SK-N-SH (cell line): ENCODE measurements at regions not wholly inside any gene's neighbourhood (a gene's known extent, or its start where the extent isn't known, plus 50 kb on each side); places are given as distances from the start of the nearest gene placed in this dataset.

Experiments
- CTCF ChIA-PET: fragments of 300-600, 350-600 bp; formaldehyde crosslinking; extraction: SDS; loops from one replicate; lab custom pipeline; 2021; lab: Yijun Ruan, JAX
- POLR2A ChIA-PET: fragments of 350-600 bp; sonication (Branson Sonifier 250); formaldehyde crosslinking; extraction: SDS; loops from one replicate; lab custom pipeline; 2020; ENCODE audit warnings: antibody characterized with exemption, inconsistent platforms; lab: Yijun Ruan, JAX
- DNase-seq: peaks from one replicate; pipeline ENCODE4 v3.0.0; 2012
- H2AFZ ChIP-seq: fragments of 200-600 bp; sonication (generic); 2 replicates; pipeline ENCODE4 v1.8.1; 2016; ENCODE audit warnings: antibody characterized with exemption, mild to moderate bottlenecking, low read depth
- H3F3A ChIP-seq: fragments of 200-600 bp; sonication (generic); replicated peaks from 2 replicates; pipeline ENCODE3; 2016; ENCODE audit warnings: antibody characterized with exemption, mild to moderate bottlenecking; ENCODE audit not compliant: insufficient read depth
- H3K27ac ChIP-seq, 2 experiments: fragments of 200-500 bp in 1 of 2; fragments of 200-600 bp in 1 of 2; sonication (Bioruptor generic) in 1 of 2; sonication (generic), shearing (Covaris generic) in 1 of 2; 2 replicates each; pipeline versions ENCODE4 v1.5.1 to v1.6.1; 2014 to 2016; ENCODE audit warnings: low read depth in 2 of 2, inconsistent platforms in 1 of 2, low read length in 1 of 2, mild to moderate bottlenecking in 1 of 2, mixed read lengths in 1 of 2
- H3K27me3 ChIP-seq: fragments of 200-600 bp; sonication (generic), shearing (Covaris generic); 2 replicates; pipeline ENCODE4 v1.6.1; 2016; ENCODE audit warnings: mixed run types; ENCODE audit not compliant: insufficient read depth
- H3K36me3 ChIP-seq, 2 experiments: fragments of 200-500 bp in 1 of 2; fragments of 200-600 bp in 1 of 2; sonication (Bioruptor generic) in 1 of 2; sonication (generic) in 1 of 2; replicated peaks in 1 of 2; 2 replicates each; pipeline versions ENCODE3 to v1.5.1; 2014 to 2016; ENCODE audit warnings: low read length in 1 of 2, mild to moderate bottlenecking in 1 of 2; ENCODE audit not compliant: insufficient read depth in 2 of 2, control insufficient read depth in 1 of 2
- H3K4me1 ChIP-seq, 2 experiments: fragments of 200-500 bp in 1 of 2; fragments of 200-600 bp in 1 of 2; sonication (Bioruptor generic) in 1 of 2; sonication (generic), shearing (Covaris generic) in 1 of 2; 2 replicates each; pipeline versions ENCODE4 v1.5.1 to v1.6.1; 2014 to 2016; ENCODE audit warnings: low read depth in 1 of 2, low read length in 1 of 2, mixed run types in 1 of 2; ENCODE audit not compliant: insufficient read depth in 2 of 2, control insufficient read depth in 1 of 2
- H3K4me2 ChIP-seq: fragments of 200-600 bp; sonication (generic), shearing (Covaris generic); 2 replicates; pipeline ENCODE4 v1.6.1; 2017; ENCODE audit warnings: mixed run types
- H3K4me3 ChIP-seq, 2 experiments: fragments of 200-500 bp in 1 of 2; fragments of 200-600 bp in 1 of 2; sonication (Bioruptor generic) in 1 of 2; sonication (generic), shearing (Covaris generic) in 1 of 2; 2 replicates each; pipeline versions ENCODE4 v1.5.1 to v1.8.1; 2014 to 2016; ENCODE audit warnings: low read depth in 2 of 2, inconsistent platforms in 1 of 2, low read length in 1 of 2, mild to moderate bottlenecking in 1 of 2, mixed read lengths in 1 of 2, moderate library complexity in 1 of 2
- H3K79me2 ChIP-seq: fragments of 200-600 bp; sonication (generic); 2 replicates; pipeline ENCODE4 v1.8.1; 2017; ENCODE audit warnings: mild to moderate bottlenecking; ENCODE audit not compliant: insufficient read depth
- H3K9ac ChIP-seq: fragments of 200-600 bp; sonication (generic); 2 replicates; pipeline ENCODE4 v1.6.1; 2017; ENCODE audit warnings: mixed run types
- H3K9me2 ChIP-seq: fragments of 200-600 bp; sonication (generic); 2 replicates; pipeline ENCODE4 v1.6.1; 2017; ENCODE audit warnings: mixed run types
- H3K9me3 ChIP-seq: fragments of 200-600 bp; sonication (generic); 2 replicates; pipeline ENCODE4 v1.6.1; 2017; ENCODE audit warnings: mixed run types, mild to moderate bottlenecking, moderate library complexity
- H4K20me1 ChIP-seq: fragments of 200-600 bp; sonication (generic); 2 replicates; pipeline ENCODE4 v1.6.1; 2017; ENCODE audit warnings: mild to moderate bottlenecking, mixed run types; ENCODE audit not compliant: insufficient read depth
- CHD2 ChIP-seq: fragments of 150-350 bp; IDR thresholded peaks from 2 replicates; pipeline ENCODE4 v1.6.1; 2018; ENCODE audit warnings: low read length; ENCODE audit not compliant: partially characterized antibody
- EZH2phosphoT487 ChIP-seq: fragments of 200-600 bp; sonication (generic); IDR thresholded peaks from 2 replicates; pipeline ENCODE4 v1.6.1; 2017; ENCODE audit warnings: low read depth, mixed run types, mild to moderate bottlenecking, antibody characterized with exemption, moderate library complexity, borderline replicate concordance
- FOSL2 ChIP-seq: IDR thresholded peaks from 2 replicates; pipeline ENCODE4 v1.4.0; 2012; ENCODE audit warnings: low read depth, mild to moderate bottlenecking, moderate library complexity, borderline replicate concordance
- FOXJ3 ChIP-seq: sonication (generic); formaldehyde crosslinking; IDR thresholded peaks from 2 replicates; pipeline ENCODE4 v1.5.1; 2020; ENCODE audit warnings: mild to moderate bottlenecking, missing genetic modification reagents
- FOXM1 ChIP-seq: IDR thresholded peaks from 2 replicates; pipeline ENCODE4 v1.4.0; 2012; ENCODE audit warnings: low read depth, mild to moderate bottlenecking
- GABPA ChIP-seq: IDR thresholded peaks from 2 replicates; pipeline ENCODE4 v1.4.0; 2012; ENCODE audit warnings: low read depth, mild to moderate bottlenecking
- NFIC ChIP-seq: IDR thresholded peaks from 2 replicates; pipeline ENCODE4 v1.4.0; 2012; ENCODE audit warnings: borderline replicate concordance
- NRF1 ChIP-seq: IDR thresholded peaks from 2 replicates; pipeline ENCODE4 v1.6.1; 2012; ENCODE audit warnings: low read depth, mild to moderate bottlenecking, low read length
- POLR2AphosphoS5 ChIP-seq: IDR thresholded peaks from 2 replicates; pipeline ENCODE4 v1.6.1; 2012; ENCODE audit warnings: low read depth, low read length
- RCOR1 ChIP-seq: fragments of 150-350 bp; IDR thresholded peaks from 2 replicates; pipeline ENCODE4 v1.6.1; 2017; ENCODE audit warnings: antibody characterized with exemption, low read length
- SIN3A ChIP-seq: IDR thresholded peaks from 2 replicates; pipeline ENCODE4 v1.6.1; 2012; ENCODE audit warnings: low read depth, mild to moderate bottlenecking, low read length, moderate library complexity, borderline replicate concordance
- SMC3 ChIP-seq: IDR thresholded peaks from 2 replicates; pipeline ENCODE4 v1.6.1; 2012; ENCODE audit warnings: low read depth, low read length, improper control_type of control experiment
- TCF12 ChIP-seq: IDR thresholded peaks from 2 replicates; pipeline ENCODE4 v1.4.0; 2012
- TEAD4 ChIP-seq: IDR thresholded peaks from 2 replicates; pipeline ENCODE4 v1.4.0; 2012; ENCODE audit warnings: mild to moderate bottlenecking, borderline replicate concordance; ENCODE audit not compliant: insufficient read depth
- YY1 ChIP-seq: IDR thresholded peaks from 2 replicates; pipeline ENCODE4 v1.4.0; 2012; ENCODE audit warnings: low read depth, mild to moderate bottlenecking
- WGBS: methylation state at CpG from one replicate; pipeline ENCODE4 v1.1.6; 2017; ENCODE audit warnings: low lambda C conversion rate; 5-methylcytosine and 5-hydroxymethylcytosine counted together
- TF ChIP-seq, protein P1 (sequence below): fragments of 150-350 bp; IDR thresholded peaks from 2 replicates; pipeline ENCODE4 v1.6.1; 2016; ENCODE audit warnings: mild to moderate bottlenecking, low read depth, low read length
- TF ChIP-seq, protein P2 (sequence below): IDR thresholded peaks from 2 replicates; pipeline ENCODE4 v1.4.0; 2012; ENCODE audit warnings: low read depth
- TF ChIP-seq, protein P3 (sequence below): fragments of 200-600 bp; sonication (generic); IDR thresholded peaks from 2 replicates; pipeline ENCODE4 v1.6.1; 2017; ENCODE audit warnings: antibody characterized with exemption, mild to moderate bottlenecking, moderate library complexity
- TF ChIP-seq, protein P4 (sequence below): IDR thresholded peaks from 2 replicates; pipeline ENCODE4; 2012
- TF ChIP-seq, protein P5 (sequence below): fragments of 150-350 bp; IDR thresholded peaks from 2 replicates; pipeline ENCODE4 v1.6.1; 2017; ENCODE audit warnings: antibody characterized with exemption, low read length, low read depth, borderline replicate concordance
- TF ChIP-seq, protein P6 (sequence below): IDR thresholded peaks from 2 replicates; pipeline ENCODE4 v1.4.0; 2012; ENCODE audit warnings: low read depth, borderline replicate concordance

DNA sequence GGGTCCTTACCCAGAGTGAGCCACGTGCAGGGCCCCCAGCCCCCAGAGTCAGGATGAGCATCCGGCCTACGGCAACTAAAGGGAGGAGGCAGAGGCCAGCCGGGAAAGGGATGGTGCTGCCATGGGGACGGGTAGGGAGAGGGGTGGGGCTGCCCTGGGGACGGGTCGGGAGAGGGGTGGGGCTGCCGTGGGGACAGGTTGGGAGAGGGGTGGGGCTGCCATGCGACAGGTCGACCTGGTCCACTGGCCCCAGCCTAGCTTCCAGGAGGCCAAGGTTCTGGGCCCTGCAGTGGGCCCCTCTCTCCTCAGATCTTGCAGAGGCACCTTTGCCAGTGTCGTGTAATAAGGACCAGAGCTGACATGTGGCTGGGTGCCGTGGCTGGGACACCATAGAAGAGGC lies 187.7 kb downstream of the BRD1 start:
- Histone ChIP-seq H3K4me2 (no peak overlapping the region), H3K9me3 (no peaks in the 10 kb centered on the region), H3K27me3 (no peaks in the 10 kb centered on the region), H3F3A (no peaks in the 10 kb centered on the region), H2AFZ (no peak overlapping the region), H4K20me1 (no peaks in the 10 kb centered on the region), H3K79me2 (no peaks in the 10 kb centered on the region), H3K4me1 (no peaks in the 10 kb centered on the region), H3K9ac (no peak overlapping the region), H3K36me3 (no peaks in the 10 kb centered on the region), H3K9me2 (no peaks in the 10 kb centered on the region), H3K27ac (no peak overlapping the region), H3K4me3 (no peak overlapping the region)
- DNase-seq: no peak
- POLR2A ChIA-PET: no interaction called here
- CTCF ChIA-PET: no interaction called here
- WGBS: 27% methylated on average over 7 of the region's 12 CpGs
- TF ChIP-seq POLR2AphosphoS5 (no peak), CHD2 (no peak), EZH2phosphoT487 (no peak), NRF1 (no peak), YY1 (no peak), RCOR1 (no peak), TCF12 (no peak), NFIC (no peak), SIN3A (no peak), FOXM1 (no peak), TEAD4 (no peak), SMC3 (no peak)
- TF ChIP-seq, protein P1, sequence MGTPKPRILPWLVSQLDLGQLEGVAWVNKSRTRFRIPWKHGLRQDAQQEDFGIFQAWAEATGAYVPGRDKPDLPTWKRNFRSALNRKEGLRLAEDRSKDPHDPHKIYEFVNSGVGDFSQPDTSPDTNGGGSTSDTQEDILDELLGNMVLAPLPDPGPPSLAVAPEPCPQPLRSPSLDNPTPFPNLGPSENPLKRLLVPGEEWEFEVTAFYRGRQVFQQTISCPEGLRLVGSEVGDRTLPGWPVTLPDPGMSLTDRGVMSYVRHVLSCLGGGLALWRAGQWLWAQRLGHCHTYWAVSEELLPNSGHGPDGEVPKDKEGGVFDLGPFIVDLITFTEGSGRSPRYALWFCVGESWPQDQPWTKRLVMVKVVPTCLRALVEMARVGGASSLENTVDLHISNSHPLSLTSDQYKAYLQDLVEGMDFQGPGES: no peak
- TF ChIP-seq, protein P2, sequence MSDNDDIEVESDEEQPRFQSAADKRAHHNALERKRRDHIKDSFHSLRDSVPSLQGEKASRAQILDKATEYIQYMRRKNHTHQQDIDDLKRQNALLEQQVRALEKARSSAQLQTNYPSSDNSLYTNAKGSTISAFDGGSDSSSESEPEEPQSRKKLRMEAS: no peak
- TF ChIP-seq, protein P3, sequence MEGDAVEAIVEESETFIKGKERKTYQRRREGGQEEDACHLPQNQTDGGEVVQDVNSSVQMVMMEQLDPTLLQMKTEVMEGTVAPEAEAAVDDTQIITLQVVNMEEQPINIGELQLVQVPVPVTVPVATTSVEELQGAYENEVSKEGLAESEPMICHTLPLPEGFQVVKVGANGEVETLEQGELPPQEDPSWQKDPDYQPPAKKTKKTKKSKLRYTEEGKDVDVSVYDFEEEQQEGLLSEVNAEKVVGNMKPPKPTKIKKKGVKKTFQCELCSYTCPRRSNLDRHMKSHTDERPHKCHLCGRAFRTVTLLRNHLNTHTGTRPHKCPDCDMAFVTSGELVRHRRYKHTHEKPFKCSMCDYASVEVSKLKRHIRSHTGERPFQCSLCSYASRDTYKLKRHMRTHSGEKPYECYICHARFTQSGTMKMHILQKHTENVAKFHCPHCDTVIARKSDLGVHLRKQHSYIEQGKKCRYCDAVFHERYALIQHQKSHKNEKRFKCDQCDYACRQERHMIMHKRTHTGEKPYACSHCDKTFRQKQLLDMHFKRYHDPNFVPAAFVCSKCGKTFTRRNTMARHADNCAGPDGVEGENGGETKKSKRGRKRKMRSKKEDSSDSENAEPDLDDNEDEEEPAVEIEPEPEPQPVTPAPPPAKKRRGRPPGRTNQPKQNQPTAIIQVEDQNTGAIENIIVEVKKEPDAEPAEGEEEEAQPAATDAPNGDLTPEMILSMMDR: no peak

DNA sequence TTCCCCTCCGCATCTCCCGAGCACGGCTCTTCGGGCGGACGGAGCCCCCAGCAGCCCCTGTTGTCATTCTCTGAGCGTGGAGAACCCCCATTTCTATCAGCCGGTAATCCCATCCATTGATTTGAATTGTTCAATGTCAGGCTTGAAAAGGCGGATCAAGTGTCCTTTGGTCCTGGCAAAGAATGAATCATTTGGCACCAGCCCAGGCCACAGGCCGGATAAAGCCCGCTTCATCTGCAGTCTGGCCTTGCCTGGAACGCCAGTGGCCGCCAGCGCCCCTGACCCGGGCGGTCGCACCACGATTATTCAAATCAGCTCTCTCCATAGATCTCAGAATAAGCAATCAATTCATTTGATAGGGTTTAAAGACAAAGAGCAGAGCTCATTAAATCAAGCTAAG lies 188.9 kb downstream of the BRD1 start:
- ChIA-PET POLR2A (no interaction called here), CTCF (interaction anchor here (1.6 kb wide), 1 partner anchor 8 kb away, joined by 3 read pairs; no protein-coding TSS in a partner anchor)
- H3K27ac ChIP-seq: no peak overlapping the region
- no peaks in the 10 kb centered on the region for H4K20me1 ChIP-seq
- no peaks in the 10 kb centered on the region for H3K79me2 ChIP-seq
- no peaks in the 10 kb centered on the region for H3K27me3 ChIP-seq
- TF ChIP-seq SIN3A (no peak), GABPA (no peak), FOXJ3 (CRISPR knock-in tag) (no peak), TEAD4 (no peak), FOSL2 (no peak), NFIC (no peak), POLR2AphosphoS5 (no peak), SMC3 (no peak), YY1 (no peak), TCF12 (no peak)
- TF ChIP-seq, protein P4, sequence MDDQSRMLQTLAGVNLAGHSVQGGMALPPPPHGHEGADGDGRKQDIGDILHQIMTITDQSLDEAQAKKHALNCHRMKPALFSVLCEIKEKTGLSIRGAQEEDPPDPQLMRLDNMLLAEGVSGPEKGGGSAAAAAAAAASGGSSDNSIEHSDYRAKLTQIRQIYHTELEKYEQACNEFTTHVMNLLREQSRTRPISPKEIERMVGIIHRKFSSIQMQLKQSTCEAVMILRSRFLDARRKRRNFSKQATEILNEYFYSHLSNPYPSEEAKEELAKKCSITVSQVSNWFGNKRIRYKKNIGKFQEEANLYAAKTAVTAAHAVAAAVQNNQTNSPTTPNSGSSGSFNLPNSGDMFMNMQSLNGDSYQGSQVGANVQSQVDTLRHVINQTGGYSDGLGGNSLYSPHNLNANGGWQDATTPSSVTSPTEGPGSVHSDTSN: no peak
- TF ChIP-seq, protein P5, sequence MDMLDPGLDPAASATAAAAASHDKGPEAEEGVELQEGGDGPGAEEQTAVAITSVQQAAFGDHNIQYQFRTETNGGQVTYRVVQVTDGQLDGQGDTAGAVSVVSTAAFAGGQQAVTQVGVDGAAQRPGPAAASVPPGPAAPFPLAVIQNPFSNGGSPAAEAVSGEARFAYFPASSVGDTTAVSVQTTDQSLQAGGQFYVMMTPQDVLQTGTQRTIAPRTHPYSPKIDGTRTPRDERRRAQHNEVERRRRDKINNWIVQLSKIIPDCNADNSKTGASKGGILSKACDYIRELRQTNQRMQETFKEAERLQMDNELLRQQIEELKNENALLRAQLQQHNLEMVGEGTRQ: no peak
- TF ChIP-seq, protein P1: no peak
- TF ChIP-seq, protein P6, sequence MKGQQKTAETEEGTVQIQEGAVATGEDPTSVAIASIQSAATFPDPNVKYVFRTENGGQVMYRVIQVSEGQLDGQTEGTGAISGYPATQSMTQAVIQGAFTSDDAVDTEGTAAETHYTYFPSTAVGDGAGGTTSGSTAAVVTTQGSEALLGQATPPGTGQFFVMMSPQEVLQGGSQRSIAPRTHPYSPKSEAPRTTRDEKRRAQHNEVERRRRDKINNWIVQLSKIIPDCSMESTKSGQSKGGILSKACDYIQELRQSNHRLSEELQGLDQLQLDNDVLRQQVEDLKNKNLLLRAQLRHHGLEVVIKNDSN: no peak
- DNase-seq: no peak
- no peak overlapping the region for H3K9ac ChIP-seq
- H3K4me1 ChIP-seq: no peaks in the 10 kb centered on the region
- H3K36me3 ChIP-seq: no peaks in the 10 kb centered on the region
- H3K4me3 ChIP-seq: no peak overlapping the region
- no peaks in the 10 kb centered on the region for H3K9me3 ChIP-seq
- H3K4me2 ChIP-seq: no peak overlapping the region
- H3K9me2 ChIP-seq: no peaks in the 10 kb centered on the region
- no peaks in the 10 kb centered on the region for H3F3A ChIP-seq
- 63% methylated on average over 18 of the region's 18 CpGs for WGBS
- H2AFZ ChIP-seq: no peak overlapping the region
